IMR-90 (cell line): ENCODE measurements at regions not wholly inside any gene's neighbourhood (a gene's known extent, or its start where the extent isn't known, plus 50 kb on each side); places are given as distances from the start of the nearest gene placed in this dataset.

Source experiments
- ATAC-seq: fragments of 200-7000 bp; cut with Tn5 transposase; 2 replicates; pipeline ENCODE4 v1.9.1; 2020; ENCODE audit warnings: low read depth, mild to moderate bottlenecking, moderate library complexity
- BruUV-seq: library from RNA; stranded (reverse); fragments of 400-500 nt; replicated peaks from 2 replicates; lab custom pipeline; 2021; lab: Mats Ljungman, UMichigan
- CTCF ChIA-PET: fragments of 300-600 bp; formaldehyde crosslinking; extraction: SDS; loops from one replicate; lab custom pipeline; 2021; ENCODE audit warnings: antibody characterized with exemption; lab: Yijun Ruan, JAX
- POLR2A ChIA-PET: fragments of 300-600 bp; sonication (Branson Sonifier 250); formaldehyde crosslinking; loops from one replicate; lab custom pipeline; 2022; ENCODE audit warnings: antibody characterized with exemption; ENCODE audit not compliant: unreplicated experiment; lab: Charles Lee
- DNase-seq: peaks from one replicate; pipeline ENCODE4 v3.0.0; 2013
- H2AFZ ChIP-seq: replicated peaks from 2 replicates; pipeline ENCODE3; 2013; ENCODE audit warnings: low read length, mild to moderate bottlenecking; ENCODE audit not compliant: poor library complexity
- H2AK5ac ChIP-seq: 2 replicates; pipeline ENCODE4 v1.6.1; 2013; ENCODE audit warnings: low read depth, low read length, inconsistent platforms
- H2AK9ac ChIP-seq: replicated peaks from 2 replicates; pipeline ENCODE3; 2013; ENCODE audit warnings: mild to moderate bottlenecking, low read depth, low read length, moderate library complexity; ENCODE audit not compliant: poor library complexity
- H2BK120ac ChIP-seq: 2 replicates; pipeline ENCODE4 v1.6.1; 2013; ENCODE audit warnings: low read depth, low read length, inconsistent platforms
- H2BK15ac ChIP-seq: 3 replicates; pipeline ENCODE4 v1.6.1; 2013; ENCODE audit warnings: low read depth, low read length, inconsistent platforms
- H2BK20ac ChIP-seq: 2 replicates; pipeline ENCODE4 v1.6.1; 2013; ENCODE audit warnings: low read depth, mild to moderate bottlenecking, inconsistent platforms, low read length, moderate library complexity
- H2BK5ac ChIP-seq: 2 replicates; pipeline ENCODE4 v1.6.1; 2013; ENCODE audit warnings: mild to moderate bottlenecking, low read depth, low read length, inconsistent platforms; ENCODE audit not compliant: poor library complexity, severe bottlenecking
- H3K14ac ChIP-seq: replicated peaks from 2 replicates; pipeline ENCODE4 v1.6.1; 2013; ENCODE audit warnings: low read depth, low read length, inconsistent platforms
- H3K18ac ChIP-seq: 2 replicates; pipeline ENCODE4 v1.6.1; 2013; ENCODE audit warnings: low read depth, low read length, control low read depth
- H3K23ac ChIP-seq: 2 replicates; pipeline ENCODE4 v1.6.1; 2013; ENCODE audit warnings: low read depth, low read length, inconsistent platforms
- H3K27ac ChIP-seq: 2 replicates; pipeline ENCODE4 v1.5.1; 2013; ENCODE audit warnings: mild to moderate bottlenecking, control low read depth, low read length; ENCODE audit not compliant: insufficient read depth
- H3K27me3 ChIP-seq: 2 replicates; pipeline ENCODE4 v1.6.1; 2013; ENCODE audit warnings: low read length; ENCODE audit not compliant: control insufficient read depth, insufficient read depth
- H3K36me3 ChIP-seq: 2 replicates; pipeline ENCODE4 v1.6.1; 2013; ENCODE audit warnings: low read length, mixed read lengths; ENCODE audit not compliant: control insufficient read depth, insufficient read depth
- H3K4ac ChIP-seq: 2 replicates; pipeline ENCODE4 v1.6.1; 2013; ENCODE audit warnings: low read depth, low read length, inconsistent platforms
- H3K4me1 ChIP-seq: 2 replicates; pipeline ENCODE4 v1.6.1; 2013; ENCODE audit warnings: low read length, mixed read lengths; ENCODE audit not compliant: control insufficient read depth, insufficient read depth
- H3K4me2 ChIP-seq: 2 replicates; pipeline ENCODE4 v1.6.1; 2013; ENCODE audit warnings: low read depth, mild to moderate bottlenecking, control low read depth, low read length, moderate library complexity
- H3K4me3 ChIP-seq: 2 replicates; pipeline ENCODE4 v1.5.1; 2013; ENCODE audit warnings: low read depth, mild to moderate bottlenecking, control low read depth, low read length, moderate library complexity; ENCODE audit not compliant: insufficient read depth
- H3K56ac ChIP-seq: 2 replicates; pipeline ENCODE4 v1.6.1; 2013; ENCODE audit warnings: low read length, inconsistent platforms; ENCODE audit not compliant: insufficient read depth; ENCODE audit errors: extremely low read depth
- H3K79me1 ChIP-seq, 2 experiments: 2 replicates each; pipeline ENCODE4 v1.6.1; 2013; ENCODE audit warnings: low read length in 2 of 2, inconsistent platforms in 1 of 2, low read depth in 1 of 2
- H3K9ac ChIP-seq: 2 replicates; pipeline ENCODE4 v1.6.1; 2013; ENCODE audit warnings: low read depth, low read length, control low read depth
- H3K9me1 ChIP-seq: 2 replicates; pipeline ENCODE4 v1.6.1; 2013; ENCODE audit warnings: low read length, inconsistent platforms; ENCODE audit not compliant: insufficient read depth
- H3K9me3 ChIP-seq: 2 replicates; pipeline ENCODE4 v1.6.1; 2013; ENCODE audit warnings: low read length; ENCODE audit not compliant: control insufficient read depth, insufficient read depth
- H4K20me1 ChIP-seq: 2 replicates; pipeline ENCODE4 v1.6.1; 2013; ENCODE audit warnings: low read length, inconsistent platforms; ENCODE audit not compliant: insufficient read depth
- H4K5ac ChIP-seq: 2 replicates; pipeline ENCODE4 v1.6.1; 2013; ENCODE audit warnings: mild to moderate bottlenecking, low read depth, low read length, control low read depth
- H4K8ac ChIP-seq, 2 experiments: 2 replicates each; pipeline ENCODE4 v1.6.1; 2013; ENCODE audit warnings: low read depth in 2 of 2, low read length in 2 of 2, control low read depth in 1 of 2, inconsistent platforms in 1 of 2
- H4K91ac ChIP-seq: 2 replicates; pipeline ENCODE4 v1.6.1; 2013; ENCODE audit warnings: low read depth, low read length, inconsistent platforms; ENCODE audit not compliant: insufficient read depth
- BHLHE40 ChIP-seq: fragments of 150-350 bp; IDR thresholded peaks from 2 replicates; pipeline ENCODE4 v1.6.1; 2016; ENCODE audit warnings: mild to moderate bottlenecking, low read depth, low read length
- CEBPB ChIP-seq: IDR thresholded peaks from 2 replicates; pipeline ENCODE4 v1.6.1; 2012; ENCODE audit warnings: low read depth, low read length, improper control_type of control experiment
- CTCF ChIP-seq: conservative IDR thresholded peaks from 2 replicates; pipeline ENCODE4 v1.5.1; 2012; ENCODE audit warnings: mild to moderate bottlenecking, low read depth, low read length, improper control_type of control experiment
- ELK1 ChIP-seq: fragments of 150-350 bp; IDR thresholded peaks from 2 replicates; pipeline ENCODE4 v1.6.1; 2016; ENCODE audit warnings: low read depth, mild to moderate bottlenecking, low read length, moderate library complexity, borderline replicate concordance
- FOS ChIP-seq: fragments of 150-350 bp; IDR thresholded peaks from 2 replicates; pipeline ENCODE4 v1.6.1; 2016; ENCODE audit warnings: low read depth, low read length
- MAFK ChIP-seq: IDR thresholded peaks from 2 replicates; pipeline ENCODE4 v1.6.1; 2012; ENCODE audit warnings: low read depth, low read length, improper control_type of control experiment
- MAZ ChIP-seq: IDR thresholded peaks from 2 replicates; pipeline ENCODE4 v1.6.1; 2012; ENCODE audit warnings: low read depth, mild to moderate bottlenecking, low read length, improper control_type of control experiment, moderate library complexity, borderline replicate concordance
- NFE2L2 ChIP-seq: fragments of 150-350 bp; IDR thresholded peaks from 2 replicates; pipeline ENCODE4 v1.6.1; 2016; ENCODE audit warnings: low read depth, mild to moderate bottlenecking, low read length
- POLR2A ChIP-seq: IDR thresholded peaks from 2 replicates; pipeline ENCODE4 v1.6.1; 2012; ENCODE audit warnings: mild to moderate bottlenecking, low read depth, low read length
- RCOR1 ChIP-seq: IDR thresholded peaks from 2 replicates; pipeline ENCODE4 v1.6.1; 2012; ENCODE audit warnings: mild to moderate bottlenecking, low read length, improper control_type of control experiment; ENCODE audit not compliant: insufficient replicate concordance
- RFX5 ChIP-seq: IDR thresholded peaks from 2 replicates; pipeline ENCODE4 v1.8.0; 2012; ENCODE audit warnings: low read depth, mild to moderate bottlenecking, low read length, moderate library complexity
- SMC3 ChIP-seq: fragments of 150-350 bp; IDR thresholded peaks from 2 replicates; pipeline ENCODE4 v1.6.1; 2016; ENCODE audit warnings: low read depth, mild to moderate bottlenecking, antibody characterized with exemption, low read length, moderate library complexity
- WGBS, 2 experiments: methylation state at CpG; one replicate each; pipeline versions ENCODE4 v1.1.5 to v1.1.7; 2013; ENCODE audit warnings: missing lambda C conversion rate in 2 of 2; ENCODE audit not compliant: insufficient read length in 1 of 2; ENCODE audit errors: extremely low coverage in 2 of 2; 5-methylcytosine and 5-hydroxymethylcytosine counted together
- dilution Hi-C: fragments of 300-500 bp; cut with HindIII; formaldehyde crosslinking; loops from one replicate; pipeline ENCODE4 v1.14.3; 2018; ENCODE audit warnings: low sequenced_read_pairs; ENCODE audit not compliant: unreplicated experiment
- in situ Hi-C: fragments of 300-500 bp; cut with MboI; formaldehyde crosslinking; loops from 3 replicates; pipeline ENCODE4 v1.14.3; 2019; ENCODE audit warnings: low sequenced_read_pairs, inconsistent platforms, mixed read lengths
- intact Hi-C: fragments of 100-400 bp; cut with micrococcal nuclease; formaldehyde crosslinking; loops from 2 replicates; pipeline ENCODE4 v1.10.0; 2022
- TF ChIP-seq, protein P1 (sequence below): fragments of 150-350 bp; IDR thresholded peaks from 2 replicates; pipeline ENCODE4 v1.6.1; 2017; ENCODE audit warnings: mild to moderate bottlenecking, antibody characterized with exemption, low read length, low read depth

GRCh38 chr3:154889227-154889634 is 190.9 kb upstream of the MME start:
- H2AK9ac ChIP-seq: no peak overlapping the region
- no peaks in the 10 kb centered on the region for H3K36me3 ChIP-seq
- BruUV-seq: no TSS peak
- no peak overlapping the region for H2BK20ac ChIP-seq
- H3K14ac ChIP-seq: no peak overlapping the region
- ChIA-PET CTCF (no interaction called here), POLR2A (no interaction called here)
- no peaks in the 10 kb centered on the region for H3K79me1 ChIP-seq
- TF ChIP-seq SMC3: no peak
- TF ChIP-seq RCOR1: no peak
- no peak for TF ChIP-seq CTCF
- no peak for TF ChIP-seq MAFK
- no peak for TF ChIP-seq NFE2L2
- TF ChIP-seq MAZ: no peak
- no peak for TF ChIP-seq BHLHE40
- no peak for TF ChIP-seq POLR2A
- no peak for TF ChIP-seq CEBPB
- TF ChIP-seq RFX5: no peak
- no peak for TF ChIP-seq FOS
- TF ChIP-seq, protein P1, sequence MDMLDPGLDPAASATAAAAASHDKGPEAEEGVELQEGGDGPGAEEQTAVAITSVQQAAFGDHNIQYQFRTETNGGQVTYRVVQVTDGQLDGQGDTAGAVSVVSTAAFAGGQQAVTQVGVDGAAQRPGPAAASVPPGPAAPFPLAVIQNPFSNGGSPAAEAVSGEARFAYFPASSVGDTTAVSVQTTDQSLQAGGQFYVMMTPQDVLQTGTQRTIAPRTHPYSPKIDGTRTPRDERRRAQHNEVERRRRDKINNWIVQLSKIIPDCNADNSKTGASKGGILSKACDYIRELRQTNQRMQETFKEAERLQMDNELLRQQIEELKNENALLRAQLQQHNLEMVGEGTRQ: no peak
- TF ChIP-seq ELK1: no peak
- no peak overlapping the region for H3K27ac ChIP-seq
- H3K18ac ChIP-seq: no peak overlapping the region
- dilution Hi-C loops (no loop called here), in situ Hi-C loops (loop anchor here (10.0 kb wide), 1 partner anchor 186 kb away; no protein-coding TSS in a partner anchor), intact Hi-C loops (loop anchor here (5.0 kb wide), 2 partner anchors 112 to 183 kb away; no protein-coding TSS in a partner anchor)
- H2BK120ac ChIP-seq: no peak overlapping the region
- H3K56ac ChIP-seq: no peak overlapping the region
- H3K4ac ChIP-seq: no peak overlapping the region
- DNase-seq: no peak
- H3K27me3 ChIP-seq: no peaks in the 10 kb centered on the region
- 97% methylated on average over 30 of the region's 36 CpGs; no CpG with 5 or more reads in 1 of the 2 experiments for WGBS, 2 experiments
- no peak overlapping the region for H4K5ac ChIP-seq
- H3K9ac ChIP-seq: no peak overlapping the region
- H3K23ac ChIP-seq: no peak overlapping the region
- H2AK5ac ChIP-seq: no peak overlapping the region
- H4K20me1 ChIP-seq: no peaks in the 10 kb centered on the region
- no peak overlapping the region for H3K4me3 ChIP-seq
- H2AFZ ChIP-seq: no peak overlapping the region
- peaks cover 7% of the 10 kb centered on the region for H3K4me1 ChIP-seq
- no peak overlapping the region for H4K8ac ChIP-seq
- H3K9me1 ChIP-seq: no peaks in the 10 kb centered on the region
- no peak overlapping the region for H2BK5ac ChIP-seq
- H2BK15ac ChIP-seq: no peak overlapping the region
- H3K9me3 ChIP-seq: no peaks in the 10 kb centered on the region
- no peak overlapping the region for H3K4me2 ChIP-seq
- no peak overlapping the region for H4K91ac ChIP-seq
- ATAC-seq: no peak
